CD4-positive, alpha-beta T cell (primary cell): ENCODE measurements at regions not wholly inside any gene's neighbourhood (a gene's known extent, or its start where the extent isn't known, plus 50 kb on each side); places are given as distances from the start of the nearest gene placed in this dataset.
"Not testable (repeated sequence)": the region's sequence is repeated elsewhere in the genome, so short reads cannot be mapped to it uniquely, and the experiment has no call there.

Experiments
- ATAC-seq: fragments of 200-7000 bp; cut with Tn5 transposase; one replicate; pipeline ENCODE4 v1.10.0; 2022; ENCODE audit warnings: mild to moderate bottlenecking; ENCODE audit not compliant: poor library complexity
- CTCF ChIA-PET: fragments of 350-600 bp; sonication (Branson Sonifier 250); formaldehyde crosslinking; loops from one replicate; lab custom pipeline; 2021; ENCODE audit warnings: antibody characterized with exemption, inconsistent platforms; lab: Charles Lee
- POLR2A ChIA-PET: fragments of 350-600 bp; sonication (Branson Sonifier 250); formaldehyde crosslinking; loops from one replicate; lab custom pipeline; 2021; ENCODE audit warnings: antibody characterized with exemption, inconsistent platforms; lab: Charles Lee
- DNase-seq, 14 experiments: peaks; one replicate each; pipeline ENCODE4 v3.0.0-alpha.2; 2013 to 2020; ENCODE audit warnings: mixed read lengths in 2 of 14
- H3K27ac ChIP-seq, 2 donors: one replicate each; pipeline versions ENCODE4 v1.5.1 to v1.7.0; 2013; ENCODE audit warnings: low read length in 2 of 2, low read depth in 1 of 2, mild to moderate bottlenecking in 1 of 2
- H3K27me3 ChIP-seq, 2 experiments: 1 replicate in 1 of 2; 2 replicates in 1 of 2; pipeline versions ENCODE4 v1.6.1 to v1.7.0; 2013; ENCODE audit warnings: low read length in 2 of 2, control low read depth in 1 of 2, mild to moderate bottlenecking in 1 of 2, moderate library complexity in 1 of 2; ENCODE audit not compliant: insufficient read depth in 2 of 2, control insufficient read depth in 1 of 2
- H3K36me3 ChIP-seq: one replicate; pipeline ENCODE4 v1.6.1; 2013; ENCODE audit warnings: low read length, control low read depth; ENCODE audit not compliant: insufficient read depth
- H3K4me1 ChIP-seq: one replicate; pipeline ENCODE4 v1.6.1; 2013; ENCODE audit warnings: low read length, control low read depth; ENCODE audit not compliant: insufficient read depth
- H3K4me3 ChIP-seq: one replicate; pipeline ENCODE4 v1.5.1; 2013; ENCODE audit warnings: mild to moderate bottlenecking, low read length, moderate library complexity
- H3K9me3 ChIP-seq, 2 experiments: 1 replicate in 1 of 2; 2 replicates in 1 of 2; pipeline versions ENCODE4 v1.6.1 to v1.7.0; 2013; ENCODE audit warnings: low read length in 2 of 2, mild to moderate bottlenecking in 2 of 2, control low read depth in 1 of 2, moderate library complexity in 1 of 2; ENCODE audit not compliant: control insufficient read depth in 1 of 2, insufficient read depth in 1 of 2
- H3K27ac Mint-ChIP-seq: one replicate; pipeline ENCODE4 v1.8.0; 2020; ENCODE audit warnings: mixed read lengths
- H3K27me3 Mint-ChIP-seq: one replicate; pipeline ENCODE4 v1.8.0; 2021; ENCODE audit warnings: mixed read lengths
- H3K36me3 Mint-ChIP-seq: one replicate; pipeline ENCODE4 v1.8.0; 2021; ENCODE audit warnings: low read depth, mixed read lengths
- H3K4me1 Mint-ChIP-seq: one replicate; pipeline ENCODE4 v1.8.0; 2021; ENCODE audit warnings: low read depth, mixed read lengths
- H3K4me3 Mint-ChIP-seq: one replicate; pipeline ENCODE4 v1.8.0; 2020; ENCODE audit warnings: mild to moderate bottlenecking, mixed read lengths
- H3K9me3 Mint-ChIP-seq: one replicate; pipeline ENCODE4 v1.8.0; 2020; ENCODE audit warnings: mixed read lengths
- CTCF ChIP-seq: fragments of 200-600 bp; IDR thresholded peaks from one replicate; pipeline ENCODE4 v1.8.0; 2022; ENCODE audit warnings: antibody characterized with exemption, mild to moderate bottlenecking
- intact Hi-C, 2 experiments: fragments of 100-400 bp; cut with DNase I in 1 of 2; cut with micrococcal nuclease in 1 of 2; formaldehyde crosslinking; loops; one replicate each; pipeline versions ENCODE4 v1.15.1 to v1.9.0; 2023 to 2025; cut with DNase I, micrococcal nuclease

- TF ChIP-seq CTCF, result no peak
- H3K36me3 ChIP-seq, result no peaks in the 10 kb centered on the region
- ChIA-PET CTCF (no interaction called here), POLR2A (no interaction called here)
- no peak overlapping the region for H3K27ac ChIP-seq
- ATAC-seq (no peak), DNase-seq (no peak)
- intact Hi-C loops, result no loop called here
- no peaks in the 10 kb centered on the region for H3K27me3 ChIP-seq
- H3K4me1 ChIP-seq, result no peaks in the 10 kb centered on the region
- no peaks in the 10 kb centered on the region for H3K4me1 Mint-ChIP-seq
- no peak overlapping the region for H3K4me3 ChIP-seq
- peaks cover 0 to 7% of the 10 kb centered on the region in 2 experiments for H3K9me3 ChIP-seq
- no peak overlapping the region for H3K4me3 Mint-ChIP-seq
- no peaks in the 10 kb centered on the region for H3K36me3 Mint-ChIP-seq
- H3K9me3 Mint-ChIP-seq, result peaks cover 19% of the 10 kb centered on the region
- H3K27ac Mint-ChIP-seq, result no peak overlapping the region
- no peaks in the 10 kb centered on the region for H3K27me3 Mint-ChIP-seq
Measured at GRCh38 chr2:139544186-139544851, 764.1 kb upstream of the NXPH2 start.

GRCh38 chr2:139538332-139539020 is 758.3 kb upstream of the NXPH2 start:
- H3K36me3 ChIP-seq, H3K4me1 ChIP-seq, ATAC-seq, H3K27ac Mint-ChIP-seq, DNase-seq, H3K27ac ChIP-seq, H3K27me3 Mint-ChIP-seq, H3K9me3 Mint-ChIP-seq, CTCF ChIA-PET, H3K4me3 Mint-ChIP-seq, H3K4me3 ChIP-seq, H3K27me3 ChIP-seq, H3K4me1 Mint-ChIP-seq, intact Hi-C loops, H3K36me3 Mint-ChIP-seq, POLR2A ChIA-PET: not testable (repeated sequence)
- peaks cover 0 to 13% of the 10 kb centered on the region in 2 experiments for H3K9me3 ChIP-seq

GRCh38 chr2:139529080-139529479 is 748.9 kb upstream of the NXPH2 start:
- CTCF ChIA-PET, result no interaction called here
- H3K4me3 Mint-ChIP-seq, result no peak overlapping the region
- H3K27me3 Mint-ChIP-seq, result no peaks in the 10 kb centered on the region
- no peaks in the 10 kb centered on the region for H3K36me3 ChIP-seq
- DNase-seq (no peak), ATAC-seq (no peak)
- POLR2A ChIA-PET, result no interaction called here
- no peaks in the 10 kb centered on the region for H3K9me3 ChIP-seq
- peaks cover 3% of the 10 kb centered on the region for H3K9me3 Mint-ChIP-seq
- H3K27ac ChIP-seq, result no peak overlapping the region
- intact Hi-C loops, result no loop called here
- no peaks in the 10 kb centered on the region for H3K36me3 Mint-ChIP-seq
- no peaks in the 10 kb centered on the region for H3K4me1 Mint-ChIP-seq
- no peaks in the 10 kb centered on the region for H3K4me1 ChIP-seq
- H3K27ac Mint-ChIP-seq, result no peak overlapping the region
- no peak for TF ChIP-seq CTCF
- H3K4me3 ChIP-seq, result no peak overlapping the region
- H3K27me3 ChIP-seq, result no peaks in the 10 kb centered on the region
